ENCODE measurements at regions not wholly inside any gene's neighbourhood (a gene's known extent, or its start where the extent isn't known, plus 50 kb on each side); places are given as distances from the start of the nearest gene placed in this dataset.

DNA sequence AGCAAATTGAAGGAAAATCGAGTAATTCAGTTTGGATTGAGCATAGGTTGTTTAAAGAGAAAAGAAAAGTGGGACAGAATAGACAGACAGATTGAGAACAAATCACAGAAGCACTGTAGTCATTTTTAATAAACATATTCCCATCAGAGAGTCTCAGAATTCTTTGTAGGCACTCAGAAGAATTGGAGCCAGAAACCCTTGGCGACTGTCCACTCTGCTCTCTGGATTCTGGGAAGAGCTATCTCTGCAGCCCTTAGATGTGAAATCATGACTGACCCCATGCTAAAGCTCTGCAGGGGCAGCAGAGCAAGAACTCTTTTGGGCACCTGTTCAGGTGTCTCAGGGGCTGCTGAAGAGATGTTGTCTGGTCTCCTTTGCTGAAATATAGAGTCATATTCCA, 223.7 kb upstream of the KIRREL3 start:
- Histone ChIP-seq H4K20me1 (ENCODE audit: insufficient read depth) (no peaks in the 10 kb centered on the region), H3K9me3 (ENCODE audit: low read length) (no peaks in the 10 kb centered on the region), H3K4me2 (ENCODE audit: low read length) (no peak overlapping the region), H3K9me2 (ENCODE audit: insufficient read depth, low read length) (no peaks in the 10 kb centered on the region), H3K27ac (ENCODE audit: low read length) (peak overlapping the region; percentile 47), H3K36me3 (ENCODE audit: insufficient read depth, low read length) (no peaks in the 10 kb centered on the region), H3K27me3 (ENCODE audit: insufficient read depth, low read depth, low read length) (no peaks in the 10 kb centered on the region), H3F3A (ENCODE audit: insufficient read depth, low read length, poor library complexity, severe bottlenecking) (no peaks in the 10 kb centered on the region), H2AFZ (ENCODE audit: low read depth, low read length) (no peak overlapping the region), H3K4me3 (ENCODE audit: low read length) (no peak overlapping the region), H3K9ac (ENCODE audit: low read length) (no peak overlapping the region), H3K79me2 (replicated peaks; ENCODE audit: insufficient read depth, low read length) (no peaks in the 10 kb centered on the region)
- TF ChIP-seq POLR2AphosphoS5 (IDR thresholded peaks at IDR 0.05) (no peak), TAF1 (IDR thresholded peaks at IDR 0.05; ENCODE audit: low read depth) (no peak), SMC3 (conservative IDR thresholded peaks at IDR 0.05; ENCODE audit: poor library complexity) (no peak), EP300 (conservative IDR thresholded peaks at IDR 0.05; ENCODE audit: poor library complexity, severe bottlenecking) (no peak), REST (IDR thresholded peaks at IDR 0.05; ENCODE audit: borderline replicate concordance) (no peak), MXI1 (conservative IDR thresholded peaks at IDR 0.05; ENCODE audit: poor library complexity, severe bottlenecking) (no peak), EZH2 (IDR thresholded peaks at IDR 0.05; ENCODE audit: borderline replicate concordance, insufficient read depth, low read length, poor library complexity, severe bottlenecking) (no peak), RAD21 (conservative IDR thresholded peaks at IDR 0.05) (no peak)
- TF ChIP-seq, protein P1, sequence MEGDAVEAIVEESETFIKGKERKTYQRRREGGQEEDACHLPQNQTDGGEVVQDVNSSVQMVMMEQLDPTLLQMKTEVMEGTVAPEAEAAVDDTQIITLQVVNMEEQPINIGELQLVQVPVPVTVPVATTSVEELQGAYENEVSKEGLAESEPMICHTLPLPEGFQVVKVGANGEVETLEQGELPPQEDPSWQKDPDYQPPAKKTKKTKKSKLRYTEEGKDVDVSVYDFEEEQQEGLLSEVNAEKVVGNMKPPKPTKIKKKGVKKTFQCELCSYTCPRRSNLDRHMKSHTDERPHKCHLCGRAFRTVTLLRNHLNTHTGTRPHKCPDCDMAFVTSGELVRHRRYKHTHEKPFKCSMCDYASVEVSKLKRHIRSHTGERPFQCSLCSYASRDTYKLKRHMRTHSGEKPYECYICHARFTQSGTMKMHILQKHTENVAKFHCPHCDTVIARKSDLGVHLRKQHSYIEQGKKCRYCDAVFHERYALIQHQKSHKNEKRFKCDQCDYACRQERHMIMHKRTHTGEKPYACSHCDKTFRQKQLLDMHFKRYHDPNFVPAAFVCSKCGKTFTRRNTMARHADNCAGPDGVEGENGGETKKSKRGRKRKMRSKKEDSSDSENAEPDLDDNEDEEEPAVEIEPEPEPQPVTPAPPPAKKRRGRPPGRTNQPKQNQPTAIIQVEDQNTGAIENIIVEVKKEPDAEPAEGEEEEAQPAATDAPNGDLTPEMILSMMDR (IDR thresholded peaks at IDR 0.05; ENCODE audit: poor library complexity, severe bottlenecking) = no peak

- Histone ChIP-seq H3K27ac (ENCODE audit: low read length) (peak overlapping the region; percentile 47), H4K20me1 (ENCODE audit: insufficient read depth) (no peaks in the 10 kb centered on the region), H3K4me2 (ENCODE audit: low read length) (no peak overlapping the region), H3K36me3 (ENCODE audit: insufficient read depth, low read length) (no peaks in the 10 kb centered on the region), H3K9ac (ENCODE audit: low read length) (no peak overlapping the region), H3F3A (ENCODE audit: insufficient read depth, low read length, poor library complexity, severe bottlenecking) (no peaks in the 10 kb centered on the region), H3K79me2 (replicated peaks; ENCODE audit: insufficient read depth, low read length) (no peaks in the 10 kb centered on the region), H3K4me3 (ENCODE audit: low read length) (no peak overlapping the region), H3K9me3 (ENCODE audit: low read length) (no peaks in the 10 kb centered on the region), H3K9me2 (ENCODE audit: insufficient read depth, low read length) (no peaks in the 10 kb centered on the region), H3K27me3 (ENCODE audit: insufficient read depth, low read depth, low read length) (no peaks in the 10 kb centered on the region), H2AFZ (ENCODE audit: low read depth, low read length) (no peak overlapping the region)
- TF ChIP-seq, protein P1 (IDR thresholded peaks at IDR 0.05; ENCODE audit: poor library complexity, severe bottlenecking) = no peak
- no peak for TF ChIP-seq MXI1 (conservative IDR thresholded peaks at IDR 0.05; ENCODE audit: poor library complexity, severe bottlenecking)
These were observed 223.1 kb upstream of the KIRREL3 start for GRCh38 chr11:127223633-127224032.
